ENCODE measurements at regions not wholly inside any gene's neighbourhood (a gene's known extent, or its start where the extent isn't known, plus 50 kb on each side); places are given as distances from the start of the nearest gene placed in this dataset.
A peak's percentile ranks its signal among the peaks of the same experiment; 100 is the strongest.
"Not testable (repeated sequence)": the region's sequence is repeated elsewhere in the genome, so short reads cannot be mapped to it uniquely, and the experiment has no call there.

DNA sequence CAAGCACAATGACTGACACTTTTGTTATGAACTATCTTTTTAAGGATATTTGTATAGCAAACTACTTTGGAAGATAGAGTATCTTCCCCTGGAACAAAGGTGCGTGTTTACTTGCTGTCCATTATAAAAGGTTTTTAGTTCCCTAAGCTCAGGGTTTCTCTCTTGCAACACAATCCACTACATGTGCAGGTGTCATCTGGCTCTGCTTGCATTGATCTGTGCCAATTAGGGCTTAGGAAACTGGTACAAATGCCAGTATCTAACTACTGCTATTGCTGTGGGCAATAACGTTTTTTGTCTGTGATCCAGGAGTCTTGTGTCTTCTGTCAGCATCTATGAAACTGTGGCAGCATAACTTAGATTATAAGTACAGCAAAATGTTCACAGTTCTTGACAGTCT lies 68.3 kb upstream of the ABCD3 start:
- TF ChIP-seq, protein P1, sequence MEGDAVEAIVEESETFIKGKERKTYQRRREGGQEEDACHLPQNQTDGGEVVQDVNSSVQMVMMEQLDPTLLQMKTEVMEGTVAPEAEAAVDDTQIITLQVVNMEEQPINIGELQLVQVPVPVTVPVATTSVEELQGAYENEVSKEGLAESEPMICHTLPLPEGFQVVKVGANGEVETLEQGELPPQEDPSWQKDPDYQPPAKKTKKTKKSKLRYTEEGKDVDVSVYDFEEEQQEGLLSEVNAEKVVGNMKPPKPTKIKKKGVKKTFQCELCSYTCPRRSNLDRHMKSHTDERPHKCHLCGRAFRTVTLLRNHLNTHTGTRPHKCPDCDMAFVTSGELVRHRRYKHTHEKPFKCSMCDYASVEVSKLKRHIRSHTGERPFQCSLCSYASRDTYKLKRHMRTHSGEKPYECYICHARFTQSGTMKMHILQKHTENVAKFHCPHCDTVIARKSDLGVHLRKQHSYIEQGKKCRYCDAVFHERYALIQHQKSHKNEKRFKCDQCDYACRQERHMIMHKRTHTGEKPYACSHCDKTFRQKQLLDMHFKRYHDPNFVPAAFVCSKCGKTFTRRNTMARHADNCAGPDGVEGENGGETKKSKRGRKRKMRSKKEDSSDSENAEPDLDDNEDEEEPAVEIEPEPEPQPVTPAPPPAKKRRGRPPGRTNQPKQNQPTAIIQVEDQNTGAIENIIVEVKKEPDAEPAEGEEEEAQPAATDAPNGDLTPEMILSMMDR (IDR thresholded peaks at IDR 0.05; ENCODE audit: low read length, missing control alignments): no peak
- DNase-seq (ENCODE audit: low read depth): no peak
- H3K4me3 ChIP-seq (replicated peaks; ENCODE audit: low read depth, low read length): no peak overlapping the region

DNA sequence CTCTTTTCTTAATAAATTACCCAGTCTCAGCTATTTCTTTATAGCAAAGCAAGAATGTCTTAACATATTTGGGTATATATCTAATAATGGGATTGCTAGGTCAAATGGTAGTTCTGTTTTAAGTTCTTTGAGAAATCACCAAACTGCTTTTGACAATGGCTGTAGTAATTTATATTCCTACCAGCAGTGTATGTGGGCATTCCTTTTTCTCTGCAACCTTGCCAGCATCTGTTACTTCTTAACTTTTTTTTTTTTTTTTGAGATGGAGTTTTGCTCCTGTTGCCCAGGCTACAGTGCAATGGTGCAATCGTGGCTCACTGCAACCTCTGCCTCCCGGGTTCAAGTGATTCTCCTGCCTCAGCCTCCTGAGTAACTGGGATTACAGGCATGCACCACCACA lies 69.8 kb upstream of the ABCD3 start:
- H3K4me3 ChIP-seq (replicated peaks; ENCODE audit: low read depth, low read length): not testable (repeated sequence)

DNA sequence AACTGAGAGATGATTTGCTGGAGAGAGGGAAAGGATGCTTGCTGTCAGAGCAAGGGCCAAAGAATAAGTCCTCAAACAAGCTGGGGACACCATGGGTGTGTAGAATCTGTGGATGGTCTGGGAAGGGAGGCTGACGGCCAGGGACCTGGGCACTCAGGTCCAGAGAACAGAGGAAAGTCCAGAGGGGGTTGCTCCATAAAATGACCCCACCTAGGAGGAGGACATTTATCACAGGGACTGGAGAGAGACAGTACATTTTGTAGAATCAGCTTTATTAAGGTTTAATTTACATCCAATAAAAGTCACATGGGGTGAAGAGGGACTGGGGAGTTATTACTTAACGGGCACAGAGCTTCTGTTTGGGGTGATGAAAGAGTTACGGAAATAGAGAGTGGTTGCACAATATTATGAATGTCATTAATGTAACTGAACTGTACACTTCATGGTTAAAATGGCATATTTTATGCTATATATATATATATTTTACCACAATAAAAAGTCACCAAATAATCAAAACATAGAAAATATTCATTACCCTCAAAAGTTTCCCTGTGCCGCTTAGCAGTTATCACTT lies 73.0 kb upstream of the ABCD3 start:
- TF ChIP-seq, protein P1 (IDR thresholded peaks at IDR 0.05; ENCODE audit: low read length, missing control alignments): no peak
- DNase-seq (ENCODE audit: low read depth): no peak
- no peak overlapping the region for H3K4me3 ChIP-seq (replicated peaks; ENCODE audit: low read depth, low read length)

More for the DNA sequence above, 69.8 kb upstream of the ABCD3 start:
- DNase-seq (ENCODE audit: low read depth): not testable (repeated sequence)

DNA sequence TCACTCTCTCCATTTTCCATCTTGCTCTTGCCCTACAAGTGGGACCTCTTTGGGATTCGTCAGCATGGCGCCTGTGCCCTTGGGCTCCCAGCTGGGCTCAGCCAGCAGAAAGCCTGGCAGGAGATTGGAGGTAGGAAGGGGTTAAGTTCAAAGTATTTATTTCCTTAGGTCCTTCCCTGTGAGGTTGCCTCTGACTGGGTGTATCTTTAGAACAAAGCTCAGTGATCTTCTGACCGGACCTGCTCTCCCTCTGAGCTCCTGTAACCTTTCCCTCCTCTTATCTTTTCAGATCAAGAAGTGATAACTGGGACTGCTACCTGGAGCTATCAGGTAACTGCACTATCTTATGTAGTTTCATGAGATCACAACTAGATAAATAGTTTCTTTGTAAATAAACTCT lies 75.8 kb upstream of the ABCD3 start:
- no peak overlapping the region for H3K4me3 ChIP-seq (replicated peaks; ENCODE audit: low read depth, low read length)
- TF ChIP-seq, protein P1 (IDR thresholded peaks at IDR 0.05; ENCODE audit: low read length, missing control alignments): no peak
- DNase-seq (ENCODE audit: low read depth): no peak

DNA sequence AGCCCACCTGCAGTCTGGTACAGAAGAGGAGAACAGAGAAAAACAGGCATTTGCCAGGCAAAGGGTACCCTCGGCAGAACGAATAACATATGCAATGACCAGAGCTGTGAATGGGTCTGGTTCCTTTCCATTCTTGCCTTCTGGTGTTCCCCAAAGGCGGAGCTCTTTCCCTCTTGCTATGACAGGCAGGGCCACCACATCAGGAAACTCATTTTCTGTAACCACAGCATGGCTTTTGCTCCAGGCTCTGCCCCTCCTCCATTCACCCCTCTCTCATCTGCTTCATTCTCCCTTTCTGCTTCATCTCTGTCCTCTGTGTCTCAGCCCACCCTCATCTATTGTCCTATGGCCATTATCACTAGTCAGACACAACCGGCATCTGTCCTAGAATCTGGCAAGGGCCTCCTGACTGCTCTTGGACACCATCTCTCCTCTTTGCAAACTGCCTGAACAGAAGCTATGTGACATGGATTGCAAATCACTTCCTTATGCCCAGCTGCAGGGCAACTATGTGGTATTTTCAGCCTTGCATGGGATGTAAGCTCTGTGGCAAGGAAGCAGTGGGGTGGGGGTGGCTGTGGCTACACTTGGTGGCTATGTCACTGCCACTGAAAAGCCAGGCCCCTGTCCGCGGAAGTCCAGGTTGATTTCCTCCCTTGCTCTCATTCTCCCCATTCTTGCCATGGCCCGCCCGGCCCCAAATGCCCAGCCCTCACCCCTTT lies 78.8 kb upstream of the ABCD3 start:
- TF ChIP-seq, protein P1 (IDR thresholded peaks at IDR 0.05; ENCODE audit: low read length, missing control alignments): no peak
- DNase-seq (ENCODE audit: low read depth): no peak
- no peak overlapping the region for H3K4me3 ChIP-seq (replicated peaks; ENCODE audit: low read depth, low read length)

DNA sequence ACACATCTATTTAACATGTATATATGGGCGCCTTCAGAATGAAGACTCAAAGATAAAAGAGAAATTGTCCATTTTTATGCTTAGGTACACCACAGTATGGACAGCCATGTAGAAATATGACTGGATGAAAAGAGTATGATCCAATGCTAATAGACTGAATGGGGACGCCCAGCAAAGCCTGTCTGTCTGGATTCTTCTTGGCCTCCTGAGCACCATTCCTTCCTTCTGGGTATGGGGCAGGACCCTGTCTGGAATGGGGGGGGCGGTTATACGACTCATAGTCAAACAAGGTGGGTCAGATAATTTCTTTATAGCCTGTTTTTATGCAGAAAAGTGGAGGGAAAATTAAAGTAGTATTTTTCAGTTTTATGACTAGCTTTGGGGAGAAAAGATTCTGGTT lies 81.2 kb upstream of the ABCD3 start:
- TF ChIP-seq, protein P1 (IDR thresholded peaks at IDR 0.05; ENCODE audit: low read length, missing control alignments): no peak
- H3K4me3 ChIP-seq (replicated peaks; ENCODE audit: low read depth, low read length): no peak overlapping the region
- no peak for DNase-seq (ENCODE audit: low read depth)

DNA sequence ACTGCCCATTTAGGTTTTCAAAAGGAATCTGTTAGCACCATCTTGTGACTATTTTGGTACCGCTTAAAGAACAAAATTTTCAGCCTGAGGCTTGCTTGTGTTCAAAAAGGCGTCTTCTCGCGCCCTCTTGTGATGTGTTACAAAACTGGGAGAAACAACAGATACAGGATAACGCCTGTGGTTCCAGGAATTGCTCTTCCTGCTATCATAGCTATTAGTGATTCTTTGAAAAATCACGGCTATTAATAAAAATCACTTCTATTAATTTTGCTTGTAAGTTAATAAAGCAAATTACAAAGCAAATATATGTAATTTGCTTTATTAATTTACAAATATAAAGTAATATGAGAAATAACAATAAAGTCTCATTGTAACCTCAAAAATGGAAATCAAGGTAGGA lies 82.2 kb upstream of the ABCD3 start:
- TF ChIP-seq, protein P1 (IDR thresholded peaks at IDR 0.05; ENCODE audit: low read length, missing control alignments): peak; percentile 90
- H3K4me3 ChIP-seq (replicated peaks; ENCODE audit: low read depth, low read length): no peak overlapping the region
- DNase-seq (ENCODE audit: low read depth): peak; percentile 97

Measured in fibroblast of pulmonary artery (primary cell).